Body of pancreas (tissue), 4 donors: ENCODE measurements at regions not wholly inside any gene's neighbourhood (a gene's known extent, or its start where the extent isn't known, plus 50 kb on each side); places are given as distances from the start of the nearest gene placed in this dataset.

Experiments
- CTCF ChIP-seq, 7 experiments: fragments of 450-650 bp in 4 of 7; fragments of 200-600 bp in 3 of 7; sonication (generic) in 3 of 7; IDR thresholded peaks; one replicate each; pipeline ENCODE4 v1.5.1; 2016 to 2019; ENCODE audit warnings: antibody characterized with exemption in 7 of 7
- POLR2A ChIP-seq, 3 donors: fragments of 450-650 bp; IDR thresholded peaks; one replicate each; pipeline ENCODE4 v1.6.1; 2016; ENCODE audit warnings: antibody characterized with exemption in 3 of 3, mild to moderate bottlenecking in 2 of 3

GRCh38 chr4:123846561-123846960 is 450.0 kb downstream of the SPRY1 start:
- no peak for TF ChIP-seq CTCF (IDR thresholded peaks at IDR 0.05)
- TF ChIP-seq POLR2A (IDR thresholded peaks at IDR 0.05): no peak
